GM18511 (cell line): ENCODE measurements at regions not wholly inside any gene's neighbourhood (a gene's known extent, or its start where the extent isn't known, plus 50 kb on each side); places are given as distances from the start of the nearest gene placed in this dataset.

Experiments used
- ATAC-seq: cut with Tn5 transposase; IDR thresholded peaks from one replicate; pipeline ENCODE4 v1.9.1; 2021; ENCODE audit warnings: mild to moderate bottlenecking, moderate library complexity; ENCODE audit not compliant: unreplicated experiment

DNA sequence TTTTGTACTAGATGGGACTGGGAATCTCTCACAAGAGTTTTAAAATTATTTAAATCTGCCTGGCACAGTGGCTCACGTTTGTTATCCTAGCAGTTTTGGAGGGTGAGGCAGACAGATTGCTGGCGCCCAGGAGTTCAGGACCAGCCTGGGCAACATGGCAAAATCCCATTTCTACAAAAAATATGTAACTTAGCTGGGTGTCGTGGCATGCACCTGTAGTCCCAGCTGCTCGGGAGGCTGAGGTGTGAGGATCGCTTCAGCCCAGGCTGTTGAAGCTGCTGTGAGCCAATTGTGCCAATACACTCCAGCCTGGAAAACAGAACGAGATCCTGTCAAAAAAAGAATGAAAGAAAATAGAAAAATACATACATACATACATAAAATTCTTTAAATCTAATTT, 685.7 kb upstream of the PIK3C3 start:
- ATAC-seq: no peak

DNA sequence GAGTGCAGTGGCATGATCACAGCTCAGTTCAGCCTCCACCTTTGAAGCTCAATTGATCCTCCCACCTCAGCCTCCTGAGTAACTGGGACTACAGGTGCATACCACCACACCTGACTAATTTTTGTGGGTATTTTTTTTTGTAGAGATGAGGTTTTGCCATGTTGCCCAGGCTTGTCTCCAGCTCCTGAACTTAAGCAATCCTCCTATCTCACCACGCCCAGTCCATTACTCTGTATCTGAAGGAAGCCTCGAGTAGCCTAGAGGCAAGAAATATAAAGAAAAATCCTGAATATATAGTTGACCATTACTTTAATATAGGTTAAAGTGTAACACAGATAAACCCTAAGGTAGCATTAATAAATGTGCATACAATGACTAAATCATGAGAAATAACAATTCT, 686.8 kb upstream of the PIK3C3 start:
- no peak for ATAC-seq

DNA sequence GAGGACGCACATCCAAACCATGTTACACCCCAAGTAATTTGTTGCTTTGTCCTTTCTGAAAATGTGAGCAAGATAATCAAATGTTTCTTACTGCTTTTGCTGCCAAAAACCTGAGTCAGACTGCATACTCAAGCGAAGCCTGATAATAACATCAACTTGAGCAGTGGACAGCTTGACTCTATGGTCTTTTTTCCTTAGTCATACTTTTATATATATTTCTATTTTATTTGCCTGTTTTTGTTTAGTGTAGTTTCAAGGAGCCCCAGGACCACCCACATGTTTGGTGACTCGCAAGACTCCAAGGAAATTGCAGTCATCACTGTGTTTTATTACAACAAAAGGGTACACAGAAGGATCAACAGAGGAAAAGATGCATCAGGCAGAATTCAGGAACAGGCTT, 688.4 kb upstream of the PIK3C3 start:
- ATAC-seq: no peak

DNA sequence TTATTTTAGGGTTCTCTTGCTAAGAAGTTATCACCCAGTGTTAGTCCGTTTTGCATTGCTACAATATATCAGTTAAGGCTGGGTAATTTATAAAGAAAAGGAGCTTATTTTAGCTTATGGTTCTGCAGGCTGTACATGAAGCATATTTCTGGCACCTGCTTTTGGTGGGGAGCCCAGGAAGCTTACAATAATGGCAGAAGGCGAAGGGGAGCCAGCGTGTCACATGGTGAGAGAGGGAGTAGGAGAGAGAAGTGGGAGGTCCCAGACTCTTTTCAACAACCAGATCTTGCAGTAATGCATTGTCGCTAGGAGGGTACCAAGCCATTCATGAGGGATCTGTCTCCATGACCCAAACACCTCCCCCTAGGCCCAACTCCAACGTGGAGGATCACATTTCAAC, 688.8 kb upstream of the PIK3C3 start:
- ATAC-seq: no peak

DNA sequence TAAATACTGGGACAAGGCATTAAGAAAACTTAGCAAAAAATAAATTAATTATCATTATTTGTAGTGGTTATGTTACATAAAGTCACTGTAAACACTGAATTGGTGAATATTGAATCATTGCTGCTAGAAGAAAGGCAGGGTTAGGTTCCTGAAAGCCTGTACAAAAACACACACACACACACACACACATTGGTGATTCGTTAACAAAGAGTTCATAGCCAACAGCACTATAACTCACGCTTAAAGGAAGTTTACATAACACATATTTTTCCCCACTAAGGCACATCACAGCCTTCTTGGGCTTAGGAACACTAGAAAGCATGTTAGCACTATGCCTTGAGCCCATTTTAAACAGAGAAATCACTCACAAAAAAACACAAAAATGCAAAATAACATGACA, 690.0 kb upstream of the PIK3C3 start:
- no peak for ATAC-seq

DNA sequence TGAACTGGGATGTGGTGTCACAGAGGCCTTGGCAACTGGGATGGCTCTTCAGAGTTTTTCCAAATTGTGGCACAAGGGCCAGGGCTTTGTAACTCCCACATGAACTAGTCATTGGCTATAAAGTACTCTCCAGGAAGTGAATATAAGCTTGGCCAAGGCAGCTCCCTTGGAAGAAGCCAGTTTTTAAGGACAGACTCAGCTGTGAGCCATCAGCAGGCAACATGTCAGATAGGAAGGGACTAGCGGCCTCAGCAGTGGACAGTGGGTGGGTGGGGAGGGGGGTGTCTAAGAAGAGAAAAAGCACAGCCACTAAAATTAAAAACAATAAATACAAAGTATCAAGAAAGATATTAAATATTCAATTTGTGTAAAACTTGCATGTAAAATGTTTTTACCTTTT, 691.1 kb upstream of the PIK3C3 start:
- no peak for ATAC-seq

DNA sequence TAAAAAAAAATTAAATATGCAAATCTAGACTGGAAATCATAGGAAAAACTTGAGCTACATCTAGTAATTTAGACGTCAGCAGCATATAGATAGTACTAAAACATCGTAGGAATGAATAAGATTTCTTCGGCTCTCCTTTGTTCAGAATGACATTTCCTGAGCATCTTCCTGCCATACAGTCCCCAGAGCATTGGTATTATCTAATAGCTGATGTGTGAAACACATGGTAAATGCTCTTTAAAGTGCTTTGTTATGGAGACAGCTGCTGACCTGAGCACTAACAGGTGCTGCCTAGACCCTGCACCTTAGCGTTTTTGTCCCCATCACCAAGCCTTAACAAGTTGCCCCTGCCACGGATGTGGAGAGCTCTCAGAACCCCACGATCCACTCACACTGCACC, 692.3 kb upstream of the PIK3C3 start:
- ATAC-seq: no peak

DNA sequence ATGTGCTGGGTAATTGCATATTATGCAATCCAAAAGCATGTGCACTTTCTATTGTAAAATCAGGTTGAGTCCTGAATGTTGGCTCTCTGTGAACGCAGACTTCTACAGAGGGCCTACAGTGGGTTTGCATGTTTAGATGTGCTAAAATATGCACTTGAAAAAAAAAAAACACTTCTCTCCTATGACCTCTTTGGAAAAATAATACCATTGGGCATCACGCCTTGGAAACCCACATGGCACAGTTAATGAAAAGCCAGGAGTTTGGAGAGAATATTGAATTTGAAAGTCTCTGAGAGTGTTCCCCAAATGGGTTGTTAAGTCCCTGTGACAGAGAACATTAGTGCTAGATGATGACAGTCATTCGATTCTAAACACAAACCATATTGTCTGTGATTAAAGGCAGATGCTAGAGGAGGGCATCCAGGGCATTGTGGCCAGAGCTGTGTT, 710.4 kb upstream of the PIK3C3 start:
- no peak for ATAC-seq

DNA sequence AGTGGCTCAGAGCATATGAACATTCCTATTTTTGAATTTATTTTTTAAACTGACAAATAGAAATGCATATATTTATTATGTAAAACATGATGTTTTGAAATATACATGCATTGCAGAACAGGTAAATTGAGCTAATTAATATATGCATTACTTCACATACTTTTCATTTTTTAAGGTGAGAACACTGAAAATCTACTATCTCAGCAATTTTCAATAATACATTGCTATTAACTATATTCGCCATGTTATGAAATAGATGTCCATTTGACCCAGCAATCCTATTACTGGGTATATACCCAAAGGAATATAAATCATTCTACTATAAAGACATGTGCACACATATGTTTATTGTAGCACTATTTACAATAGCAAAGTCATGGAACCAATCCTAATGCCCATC, 717.7 kb upstream of the PIK3C3 start:
- no peak for ATAC-seq

DNA sequence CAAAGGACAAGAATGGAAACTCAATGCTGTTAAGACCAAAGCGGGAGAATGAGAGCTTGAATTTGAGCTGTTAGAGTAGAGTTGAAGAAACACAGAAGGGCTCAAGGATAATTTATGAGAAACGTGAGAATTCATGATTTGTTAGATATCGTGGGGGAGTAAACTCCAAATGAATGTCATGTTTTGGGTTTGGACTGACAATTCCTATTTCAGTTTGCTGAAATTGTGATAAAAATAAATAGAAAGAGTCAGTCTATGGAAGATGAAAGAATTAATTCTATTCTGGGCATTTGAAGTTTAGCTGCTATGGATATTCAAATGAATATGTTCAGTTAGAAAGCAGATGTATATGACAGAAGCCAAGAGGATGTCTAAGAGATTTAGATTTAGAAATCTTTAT, 723.4 kb upstream of the PIK3C3 start:
- no peak for ATAC-seq

DNA sequence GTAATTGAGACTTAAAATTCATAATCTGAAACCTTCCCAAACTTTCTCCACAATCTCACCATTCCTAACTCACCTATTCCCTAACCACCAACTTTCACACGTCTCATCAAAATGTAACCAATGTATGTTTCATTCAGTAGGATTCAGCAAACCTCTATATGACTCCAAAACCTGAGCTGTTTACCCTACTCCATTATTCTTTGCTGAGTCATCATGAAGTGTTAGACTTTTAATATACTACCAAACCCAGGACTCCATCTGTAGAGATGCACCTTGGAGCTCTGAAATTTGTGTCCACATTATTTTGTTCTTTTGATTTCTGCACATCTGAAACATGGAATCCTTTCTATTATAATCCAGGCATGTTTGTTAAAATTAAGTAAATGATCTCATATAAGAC, 727.0 kb upstream of the PIK3C3 start:
- no peak for ATAC-seq

DNA sequence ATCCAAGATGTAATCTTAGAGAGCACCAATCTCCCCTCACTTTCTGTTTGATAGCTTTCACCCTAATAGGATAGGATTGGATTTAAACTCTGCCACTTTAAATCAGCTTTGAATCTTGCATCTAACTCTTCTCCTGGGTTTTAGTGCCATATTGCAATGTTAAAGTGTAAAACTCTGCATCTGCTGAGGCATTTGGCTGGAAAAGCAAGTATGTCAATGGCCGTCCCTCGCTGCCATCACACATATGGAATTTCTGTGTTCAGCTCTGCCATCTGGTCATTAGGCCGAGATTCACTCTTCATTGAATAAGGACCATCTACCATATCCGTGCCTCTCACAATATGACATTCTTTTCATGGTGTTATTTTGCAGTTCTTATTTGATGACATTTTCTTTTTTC, 728.1 kb upstream of the PIK3C3 start:
- ATAC-seq: no peak

DNA sequence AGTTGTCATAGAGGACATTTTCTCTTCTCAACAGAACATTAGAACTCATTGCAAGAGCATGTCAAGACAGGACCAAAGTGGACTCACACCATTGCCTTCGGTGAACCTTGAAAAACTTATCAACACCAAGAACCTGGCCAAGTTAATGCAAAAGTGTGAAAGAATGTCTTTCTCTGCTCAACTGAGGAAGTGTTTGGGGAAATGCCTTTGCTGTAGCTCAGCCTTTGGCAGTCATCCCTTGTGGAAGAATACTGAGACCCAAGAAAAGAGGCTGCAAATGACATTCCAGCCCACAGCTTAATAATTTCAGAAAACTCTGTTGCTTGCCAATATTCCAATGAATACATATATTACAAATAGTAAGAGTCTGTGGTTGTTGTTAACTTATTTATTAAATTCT, 728.8 kb upstream of the PIK3C3 start:
- no peak for ATAC-seq

DNA sequence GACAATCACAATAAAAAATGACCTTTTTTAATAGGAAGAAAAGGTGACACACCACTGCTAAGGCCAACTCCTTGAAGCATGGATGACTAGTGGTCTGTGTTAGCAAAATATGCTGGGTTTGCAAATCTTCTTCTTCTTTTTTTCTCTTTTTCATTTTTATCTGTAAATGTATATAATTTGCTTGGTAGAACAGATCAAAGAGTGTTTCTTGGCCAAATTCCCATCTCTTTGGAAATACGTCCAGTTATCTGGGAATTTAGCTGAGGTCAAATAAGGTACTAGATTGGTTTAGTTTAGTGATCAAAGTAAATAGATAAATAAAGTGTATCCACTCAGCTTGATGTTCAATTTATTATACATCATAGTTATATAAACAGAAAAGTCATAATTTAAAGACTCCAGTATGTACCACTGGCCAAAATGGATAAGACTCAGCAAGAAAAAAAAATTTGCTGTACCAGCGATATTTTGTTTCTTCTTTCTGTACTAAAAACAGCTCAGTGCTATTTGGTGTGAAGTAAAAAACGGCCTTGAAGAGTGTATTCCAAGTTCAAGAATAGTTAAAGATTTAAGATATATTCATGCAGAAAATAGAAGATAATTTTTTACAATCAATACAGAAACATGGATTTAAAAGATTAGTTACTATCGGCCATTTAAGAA, 738.6 kb upstream of the PIK3C3 start:
- no peak for ATAC-seq

DNA sequence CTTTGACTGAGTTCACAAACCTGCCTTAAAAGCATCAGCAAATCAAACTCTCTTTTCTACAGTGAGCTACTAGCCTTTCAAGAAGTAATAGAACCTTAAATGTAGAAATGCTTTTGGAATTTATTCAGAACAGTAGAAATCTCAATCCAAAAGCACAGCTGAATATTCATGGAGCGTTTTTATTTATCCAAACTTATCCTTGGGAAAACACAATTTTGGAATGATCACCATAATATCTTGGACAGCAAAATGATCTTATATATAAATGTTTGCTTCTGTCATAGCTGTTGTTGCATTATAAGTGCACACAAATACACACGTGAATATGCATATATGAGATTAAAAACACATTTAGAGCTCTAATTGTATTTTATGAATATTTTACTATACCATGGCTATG, 747.3 kb upstream of the PIK3C3 start:
- no peak for ATAC-seq

DNA sequence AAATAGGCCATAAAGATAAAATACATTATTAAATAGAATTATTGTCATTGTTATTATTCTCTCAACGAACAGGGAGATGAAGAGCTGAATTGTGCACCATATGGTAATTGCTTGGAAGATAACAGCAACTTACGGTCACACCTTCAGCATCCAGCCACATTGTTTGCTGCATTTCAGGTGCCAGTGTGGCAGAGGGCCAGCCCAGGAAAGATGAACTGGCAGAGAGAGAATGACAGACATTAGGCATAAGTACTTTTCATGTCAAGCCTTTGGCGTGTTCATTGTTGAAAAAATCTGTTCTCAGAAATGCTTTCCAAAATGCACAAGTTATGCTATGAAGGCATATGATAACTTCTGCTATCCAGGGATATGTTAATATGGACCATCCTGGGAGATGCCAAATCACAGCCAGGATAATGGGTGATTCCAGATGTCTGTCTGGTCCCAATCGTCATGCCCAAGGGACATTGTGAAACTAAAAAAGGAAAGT, 748.6 kb upstream of the PIK3C3 start:
- no peak for ATAC-seq

DNA sequence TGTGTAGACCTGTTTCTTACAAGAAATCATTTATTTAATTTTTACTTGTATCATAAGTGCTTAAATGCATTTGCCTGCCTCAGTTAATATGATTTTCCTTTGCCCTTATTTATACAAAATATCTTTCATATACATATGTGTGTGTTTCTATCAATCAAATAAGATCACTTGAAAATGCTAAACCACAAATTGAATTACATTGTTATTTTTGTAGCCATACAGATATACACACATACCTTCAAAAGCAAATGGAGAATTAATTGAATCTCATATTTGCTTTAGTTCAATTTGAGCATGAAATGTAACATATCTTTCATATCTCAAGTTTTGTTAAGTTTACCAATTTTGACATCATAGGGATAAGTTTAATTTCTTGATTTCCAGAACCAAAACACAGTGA, 755.8 kb upstream of the PIK3C3 start:
- ATAC-seq: no peak

DNA sequence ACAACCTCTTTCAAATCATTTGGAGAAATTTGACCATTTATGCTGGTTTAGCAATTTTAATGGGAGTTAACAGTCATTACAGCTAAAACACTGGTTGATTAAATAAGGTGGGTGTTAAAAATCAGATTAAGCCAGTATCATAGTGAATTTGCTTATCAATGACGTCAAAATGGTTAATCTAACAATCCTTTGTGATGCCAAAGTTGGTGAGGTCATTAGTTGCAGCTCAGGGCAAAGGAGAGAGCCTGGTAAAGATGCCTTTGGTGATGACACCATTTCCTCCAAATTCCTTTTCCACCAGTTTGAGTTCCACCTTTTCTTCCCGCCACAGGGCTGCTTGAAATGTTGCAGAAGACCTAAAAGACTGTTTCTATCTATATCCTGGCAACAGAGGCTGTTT, 757.1 kb upstream of the PIK3C3 start:
- ATAC-seq: no peak

DNA sequence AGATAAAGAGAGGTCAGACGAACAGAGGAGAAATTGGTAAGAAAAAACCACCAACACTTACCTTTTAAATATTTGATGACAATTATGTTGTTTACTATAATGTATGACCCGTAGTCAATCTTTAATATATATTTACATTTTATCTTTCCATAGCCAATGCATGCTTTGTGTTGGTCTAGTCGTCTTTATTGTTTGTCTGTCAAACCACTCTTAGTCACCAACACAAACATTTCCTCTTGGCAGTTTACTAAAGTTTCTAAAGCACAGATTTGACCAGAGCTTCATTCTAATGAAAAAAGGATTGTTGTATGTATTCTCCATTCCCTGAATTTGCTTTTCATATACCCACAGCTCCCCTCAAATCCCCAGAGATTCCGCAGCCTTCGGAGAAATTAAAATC, 784.7 kb upstream of the PIK3C3 start:
- ATAC-seq: no peak

DNA sequence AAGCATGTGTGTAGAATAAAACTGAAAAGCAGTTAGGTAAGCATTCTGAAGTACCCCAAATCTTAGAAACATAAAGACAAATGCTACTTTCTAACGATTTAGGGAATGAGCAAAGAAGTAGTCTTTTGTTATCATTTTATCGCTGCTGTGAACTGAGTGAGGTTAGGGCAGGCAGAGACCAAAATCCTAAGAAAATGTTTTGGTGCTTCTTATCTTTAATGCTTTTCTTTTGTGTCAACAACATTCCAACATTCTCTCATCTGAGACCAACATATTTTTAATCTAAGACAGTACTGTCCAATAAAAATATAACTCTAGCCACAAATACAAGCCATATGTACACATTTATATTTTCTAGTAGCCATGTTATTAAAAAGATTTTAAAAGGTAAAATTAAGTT, 789.4 kb upstream of the PIK3C3 start:
- ATAC-seq: no peak

DNA sequence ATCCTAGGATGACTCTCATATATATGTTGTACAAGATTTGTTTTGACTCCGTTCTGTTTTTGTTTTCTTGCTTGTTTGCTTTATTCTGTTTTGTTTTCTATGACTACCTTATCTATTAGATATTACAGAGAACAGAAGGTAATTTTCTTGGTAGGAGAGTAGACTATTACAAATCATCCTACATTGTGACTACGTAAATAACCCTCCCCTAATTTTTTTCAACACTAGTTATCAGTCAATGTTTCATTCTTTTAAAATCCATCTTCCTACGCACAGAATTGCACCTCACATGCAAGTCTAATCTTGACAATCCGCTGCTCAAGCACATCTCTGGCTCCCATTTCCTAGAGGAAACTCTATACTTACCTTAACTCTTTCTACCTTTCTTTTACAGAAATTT, 792.3 kb upstream of the PIK3C3 start:
- no peak for ATAC-seq

DNA sequence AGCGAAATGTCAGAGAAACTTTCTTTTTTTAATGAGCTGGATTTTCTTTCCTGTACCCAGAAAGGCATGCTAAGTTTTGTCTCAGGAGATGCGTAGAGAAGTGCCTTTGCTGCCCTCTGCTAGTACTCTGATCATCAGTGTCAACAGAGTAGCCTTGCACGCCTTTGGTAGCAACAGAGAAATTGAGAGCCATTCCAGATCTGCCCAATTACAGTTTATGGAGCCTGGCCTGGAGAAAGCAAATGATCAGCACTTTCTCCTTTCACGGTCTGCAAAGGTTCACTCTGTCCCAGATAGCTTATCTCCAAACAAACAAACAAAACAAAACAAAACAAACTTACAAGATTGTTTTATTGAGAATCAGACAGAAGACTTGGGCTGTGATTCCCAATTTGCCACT, 792.8 kb upstream of the PIK3C3 start:
- no peak for ATAC-seq
